Left renal cortex interstitium (tissue), 4 donors: ENCODE measurements at regions not wholly inside any gene's neighbourhood (a gene's known extent, or its start where the extent isn't known, plus 50 kb on each side); places are given as distances from the start of the nearest gene placed in this dataset.
"Not testable (repeated sequence)": the region's sequence is repeated elsewhere in the genome, so short reads cannot be mapped to it uniquely, and the experiment has no call there.

Experiments used
- DNase-seq, 4 donors: peaks; one replicate each; pipeline ENCODE4 v3.0.0-alpha.2; 2013; ENCODE audit warnings: low read depth in 4 of 4, low spot score in 2 of 4, missing footprints in 1 of 4

GRCh38 chr5:101534491-101535110, 631.5 kb upstream of the ST8SIA4 start:
- DNase-seq = no peak

- no peak for DNase-seq
Measured at GRCh38 chr5:101532430-101532829, 629.3 kb upstream of the ST8SIA4 start.

- DNase-seq = no peak
Measured at GRCh38 chr5:101531026-101531425, 627.9 kb upstream of the ST8SIA4 start.

- not testable (repeated sequence) for DNase-seq
Measured at GRCh38 chr5:101529094-101529493, 626.0 kb upstream of the ST8SIA4 start.

- DNase-seq = no peak
Measured at GRCh38 chr5:101520417-101520816, 617.3 kb upstream of the ST8SIA4 start.

- no peak for DNase-seq
Measured at GRCh38 chr5:101517795-101518194, 614.7 kb upstream of the ST8SIA4 start.

GRCh38 chr5:101515721-101516120, 612.6 kb upstream of the ST8SIA4 start:
- DNase-seq = no peak

GRCh38 chr5:101505891-101506570, 602.9 kb upstream of the ST8SIA4 start:
- DNase-seq = no peak

- DNase-seq = no peak
Measured at GRCh38 chr5:101482931-101483330, 579.8 kb upstream of the ST8SIA4 start.

- DNase-seq = no peak
Measured at GRCh38 chr5:101473483-101473882, 570.4 kb upstream of the ST8SIA4 start.

- no peak for DNase-seq
Measured at GRCh38 chr5:101461455-101461854, 558.4 kb upstream of the ST8SIA4 start.

- no peak for DNase-seq
Measured at GRCh38 chr5:101458587-101458986, 555.5 kb upstream of the ST8SIA4 start.

- DNase-seq = no peak
Measured at GRCh38 chr5:101455851-101456250, 552.8 kb upstream of the ST8SIA4 start.

GRCh38 chr5:101455048-101455447, 552.0 kb upstream of the ST8SIA4 start:
- DNase-seq = no peak

- not testable (repeated sequence) for DNase-seq
Measured at GRCh38 chr5:101442281-101442680, 539.2 kb upstream of the ST8SIA4 start.

GRCh38 chr5:101440173-101440572, 537.1 kb upstream of the ST8SIA4 start:
- DNase-seq = no peak

- DNase-seq = no peak
Measured at GRCh38 chr5:101437351-101437750, 534.3 kb upstream of the ST8SIA4 start.

GRCh38 chr5:101435768-101436167, 532.7 kb upstream of the ST8SIA4 start:
- no peak for DNase-seq

- no peak for DNase-seq
Measured at GRCh38 chr5:101431201-101431600, 528.1 kb upstream of the ST8SIA4 start.

GRCh38 chr5:101430551-101430950, 527.5 kb upstream of the ST8SIA4 start:
- no peak for DNase-seq

GRCh38 chr5:101429241-101429640, 526.2 kb upstream of the ST8SIA4 start:
- no peak for DNase-seq

GRCh38 chr5:101425339-101425859, 522.3 kb upstream of the ST8SIA4 start:
- DNase-seq = no peak
